Endothelial cell of umbilical vein (primary cell): ENCODE measurements at regions not wholly inside any gene's neighbourhood (a gene's known extent, or its start where the extent isn't known, plus 50 kb on each side); places are given as distances from the start of the nearest gene placed in this dataset.

Experiments
- BruUV-seq: library from RNA; stranded (reverse); fragments of 400-500 nt; replicated peaks from 2 replicates; lab custom pipeline; 2021; lab: Mats Ljungman, UMichigan
- CTCF ChIA-PET: fragments of 300-600, 350-600 bp; sonication (Branson Sonifier 250); formaldehyde crosslinking; loops from one replicate; lab custom pipeline; 2021; ENCODE audit warnings: antibody characterized with exemption, inconsistent platforms; lab: Charles Lee
- POLR2A ChIA-PET: fragments of 300-600, 350-600 bp; sonication (Branson Sonifier 250); formaldehyde crosslinking; loops from one replicate; lab custom pipeline; 2021; ENCODE audit warnings: antibody characterized with exemption, inconsistent platforms; lab: Charles Lee
- DNase-seq: peaks from one replicate; pipeline ENCODE4 v3.0.0-alpha.2; 2011; ENCODE audit warnings: low read depth, low spot score
- FAIRE-seq: peaks from 2 replicates; lab custom pipeline; 2011; peaks lifted over from hg19 to GRCh38; lab: Jason Lieb, UNC
- H2AFZ ChIP-seq: 2 replicates; pipeline ENCODE4 v1.6.0; 2012; ENCODE audit warnings: low read depth, low read length, control low read depth, inconsistent platforms
- H3K27ac ChIP-seq: 2 replicates; pipeline ENCODE4 v1.5.1; 2011; ENCODE audit warnings: low read depth, mild to moderate bottlenecking, control low read depth, low read length, moderate library complexity; ENCODE audit not compliant: insufficient read depth
- H3K27me3 ChIP-seq, 2 experiments: 2 replicates each; pipeline versions ENCODE4 v1.6.0 to v1.6.1; 2011; ENCODE audit warnings: low read length in 2 of 2, mixed read lengths in 1 of 2; ENCODE audit not compliant: control insufficient read depth in 2 of 2, insufficient read depth in 2 of 2
- H3K36me3 ChIP-seq, 2 experiments: 2 replicates in 1 of 2; 3 replicates in 1 of 2; pipeline ENCODE4 v1.5.1; 2011; ENCODE audit warnings: low read length in 2 of 2, mild to moderate bottlenecking in 1 of 2, moderate library complexity in 1 of 2; ENCODE audit not compliant: control insufficient read depth in 2 of 2, insufficient read depth in 2 of 2; ENCODE audit errors: extremely low read depth in 1 of 2
- H3K4me1 ChIP-seq: 3 replicates; pipeline ENCODE4 v1.5.1; 2011; ENCODE audit warnings: mild to moderate bottlenecking, low read length; ENCODE audit not compliant: control insufficient read depth, insufficient read depth; ENCODE audit errors: extremely low read depth
- H3K4me2 ChIP-seq: 2 replicates; pipeline ENCODE4 v1.6.1; 2011; ENCODE audit warnings: low read length, control low read depth, mixed read lengths; ENCODE audit not compliant: insufficient read depth
- H3K4me3 ChIP-seq, 3 experiments: fragments of 200-600 bp in 1 of 3; sonication (generic), shearing (Covaris generic) in 1 of 3; replicated peaks in 1 of 3; 2 replicates each; pipeline ENCODE4 v1.5.1; 2011 to 2016; ENCODE audit warnings: control low read depth in 3 of 3, low read length in 3 of 3, mild to moderate bottlenecking in 2 of 3, inconsistent platforms in 1 of 3, low read depth in 1 of 3, moderate library complexity in 1 of 3; ENCODE audit not compliant: insufficient read depth in 1 of 3
- H3K79me2 ChIP-seq: 2 replicates; pipeline ENCODE4 v1.6.0; 2012; ENCODE audit warnings: low read length, inconsistent platforms; ENCODE audit not compliant: control insufficient read depth, insufficient read depth
- H3K9ac ChIP-seq: replicated peaks from 2 replicates; pipeline ENCODE3; 2011; ENCODE audit warnings: low read length, control low read depth; ENCODE audit not compliant: insufficient read depth; ENCODE audit errors: extremely low read depth
- H3K9me1 ChIP-seq: replicated peaks from 3 replicates; pipeline ENCODE4 v1.6.0; 2011; ENCODE audit warnings: mild to moderate bottlenecking, low read length; ENCODE audit not compliant: control insufficient read depth, insufficient read depth; ENCODE audit errors: extremely low read depth
- H3K9me3 ChIP-seq: replicated peaks from 2 replicates; pipeline ENCODE4 v1.5.1; 2012; ENCODE audit warnings: low read length, inconsistent platforms; ENCODE audit not compliant: control insufficient read depth, insufficient read depth
- H4K20me1 ChIP-seq: replicated peaks from 2 replicates; pipeline ENCODE3; 2011; ENCODE audit warnings: mild to moderate bottlenecking, low read length; ENCODE audit not compliant: control insufficient read depth, insufficient read depth; ENCODE audit errors: extremely low read depth
- CTCF ChIP-seq, 2 donors: IDR thresholded peaks; 1 replicate in 1 of 2; 2 replicates in 1 of 2; pipeline ENCODE4 v1.5.1; 2011; ENCODE audit warnings: low read length in 2 of 2, mild to moderate bottlenecking in 2 of 2, moderate library complexity in 2 of 2, control low read depth in 1 of 2, inconsistent platforms in 1 of 2, low read depth in 1 of 2; ENCODE audit not compliant: insufficient read depth in 1 of 2; ENCODE audit errors: extremely low read depth in 1 of 2
- EZH2 ChIP-seq: IDR thresholded peaks from 2 replicates; pipeline ENCODE4 v1.6.1; 2012; ENCODE audit warnings: borderline replicate concordance, low read depth, mild to moderate bottlenecking, moderate library complexity, low read length, inconsistent platforms; ENCODE audit not compliant: severe bottlenecking
- FOS ChIP-seq: IDR thresholded peaks from 2 replicates; pipeline ENCODE4 v1.6.1; 2011; ENCODE audit warnings: mild to moderate bottlenecking, low read length, moderate library complexity, borderline replicate concordance; ENCODE audit not compliant: insufficient read depth
- GATA2 ChIP-seq: IDR thresholded peaks from 2 replicates; pipeline ENCODE4 v1.7.0; 2011; ENCODE audit warnings: low read depth, mild to moderate bottlenecking, moderate library complexity, mixed read lengths, low read length; ENCODE audit not compliant: insufficient read length, insufficient read depth
- JUN ChIP-seq: IDR thresholded peaks from 2 replicates; pipeline ENCODE4 v1.6.1; 2011; ENCODE audit warnings: borderline replicate concordance, low read depth; ENCODE audit not compliant: insufficient read length, insufficient read depth
- MYC ChIP-seq: IDR thresholded peaks from one replicate; pipeline ENCODE4 v1.6.1; 2011; ENCODE audit warnings: mild to moderate bottlenecking, low read depth, low read length
- POLR2A ChIP-seq: IDR thresholded peaks from 2 replicates; pipeline ENCODE4 v1.6.1; 2012; ENCODE audit warnings: low read depth, mild to moderate bottlenecking, control low read depth, low read length
- POLR2AphosphoS5 ChIP-seq: IDR thresholded peaks from 2 replicates; pipeline ENCODE4 v1.6.1; 2012; ENCODE audit warnings: low read depth, mild to moderate bottlenecking, control low read depth, low read length, moderate library complexity; ENCODE audit not compliant: insufficient read depth
- dilution Hi-C: fragments of 300-500 bp; cut with MboI; formaldehyde crosslinking; loops from one replicate; pipeline ENCODE4 v1.15.0; 2019; ENCODE audit warnings: low sequenced_read_pairs; ENCODE audit not compliant: extremely low pct_ligation_motif_present
- intact Hi-C: fragments of 100-400 bp; cut with micrococcal nuclease; formaldehyde crosslinking; loops from one replicate; pipeline ENCODE4 v1.10.0; 2022
- TF ChIP-seq, protein P1 (sequence below): IDR thresholded peaks from 2 replicates; pipeline ENCODE4 v1.6.1; 2011; ENCODE audit not compliant: insufficient read depth, insufficient read length

DNA sequence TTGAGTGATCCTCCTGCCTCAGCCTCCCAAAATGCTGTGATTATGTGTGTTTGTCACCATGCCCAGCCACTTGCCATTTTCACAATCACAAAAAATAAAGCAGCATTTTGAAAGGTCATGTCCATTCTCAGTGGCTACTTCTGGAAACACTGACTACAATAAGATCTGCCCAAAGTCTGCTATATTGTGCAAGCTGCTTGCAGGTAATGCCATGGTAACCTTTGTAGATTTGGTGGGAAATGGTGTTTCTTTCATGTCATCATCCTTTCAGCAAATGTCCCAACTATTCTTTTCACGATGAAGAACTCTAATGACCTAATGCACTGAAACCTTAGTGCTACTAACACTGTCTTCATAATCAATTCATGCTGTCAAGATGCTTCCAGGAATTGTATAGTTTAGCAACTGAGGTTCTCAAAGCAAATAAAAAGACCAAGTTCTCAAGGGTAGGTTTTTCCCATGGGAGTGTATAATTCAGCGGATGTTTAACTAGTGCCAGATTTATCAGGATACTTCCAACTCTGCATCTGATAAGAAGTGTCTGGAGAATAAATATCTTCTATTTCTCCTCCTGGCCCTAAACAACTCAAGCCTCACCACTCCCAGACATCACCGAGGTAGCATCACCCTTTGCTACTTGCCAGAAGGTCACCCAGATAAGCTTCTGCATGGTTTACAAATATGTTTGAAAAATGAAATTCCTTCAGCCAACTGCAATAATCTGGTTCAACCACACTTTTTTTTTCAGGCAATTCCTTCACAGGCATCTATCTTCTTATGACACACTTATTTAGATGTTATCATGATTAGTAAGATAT, 132.0 kb upstream of the ZC3H11B start:
- FAIRE-seq (no peak), DNase-seq (no peak)
- no peak overlapping the region for H3K9ac ChIP-seq
- no TSS peak for BruUV-seq
- H3K27me3 ChIP-seq: no peaks in the 10 kb centered on the region
- no peak overlapping the region for H3K27ac ChIP-seq
- H3K4me1 ChIP-seq: no peaks in the 10 kb centered on the region
- H3K4me3 ChIP-seq: no peak overlapping the region
- dilution Hi-C loops: no loop called here
- no peaks in the 10 kb centered on the region for H4K20me1 ChIP-seq
- H3K36me3 ChIP-seq: no peaks in the 10 kb centered on the region
- H3K9me1 ChIP-seq: no peaks in the 10 kb centered on the region
- no peak overlapping the region for H2AFZ ChIP-seq
- CTCF ChIA-PET: no interaction called here
- intact Hi-C loops: no loop called here
- no peak for TF ChIP-seq POLR2A
- no peak for TF ChIP-seq JUN
- TF ChIP-seq FOS: no peak
- TF ChIP-seq EZH2: no peak
- TF ChIP-seq CTCF (IDR thresholded peaks at IDR 0.05; ENCODE audit: extremely low read depth in 1 of 2, insufficient read depth in 1 of 2, low read depth in 1 of 2, low read length in 2 of 2): no peak
- TF ChIP-seq, protein P1, sequence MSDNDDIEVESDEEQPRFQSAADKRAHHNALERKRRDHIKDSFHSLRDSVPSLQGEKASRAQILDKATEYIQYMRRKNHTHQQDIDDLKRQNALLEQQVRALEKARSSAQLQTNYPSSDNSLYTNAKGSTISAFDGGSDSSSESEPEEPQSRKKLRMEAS: no peak
- TF ChIP-seq POLR2AphosphoS5: no peak
- no peak for TF ChIP-seq MYC
- no peak for TF ChIP-seq GATA2
- H3K9me3 ChIP-seq: no peaks in the 10 kb centered on the region
- no peaks in the 10 kb centered on the region for H3K79me2 ChIP-seq
- H3K4me2 ChIP-seq: no peak overlapping the region
- POLR2A ChIA-PET: no interaction called here
